ENCODE measurements at regions not wholly inside any gene's neighbourhood (a gene's known extent, or its start where the extent isn't known, plus 50 kb on each side); places are given as distances from the start of the nearest gene placed in this dataset.
"Not testable (repeated sequence)": the region's sequence is repeated elsewhere in the genome, so short reads cannot be mapped to it uniquely, and the experiment has no call there.

DNA sequence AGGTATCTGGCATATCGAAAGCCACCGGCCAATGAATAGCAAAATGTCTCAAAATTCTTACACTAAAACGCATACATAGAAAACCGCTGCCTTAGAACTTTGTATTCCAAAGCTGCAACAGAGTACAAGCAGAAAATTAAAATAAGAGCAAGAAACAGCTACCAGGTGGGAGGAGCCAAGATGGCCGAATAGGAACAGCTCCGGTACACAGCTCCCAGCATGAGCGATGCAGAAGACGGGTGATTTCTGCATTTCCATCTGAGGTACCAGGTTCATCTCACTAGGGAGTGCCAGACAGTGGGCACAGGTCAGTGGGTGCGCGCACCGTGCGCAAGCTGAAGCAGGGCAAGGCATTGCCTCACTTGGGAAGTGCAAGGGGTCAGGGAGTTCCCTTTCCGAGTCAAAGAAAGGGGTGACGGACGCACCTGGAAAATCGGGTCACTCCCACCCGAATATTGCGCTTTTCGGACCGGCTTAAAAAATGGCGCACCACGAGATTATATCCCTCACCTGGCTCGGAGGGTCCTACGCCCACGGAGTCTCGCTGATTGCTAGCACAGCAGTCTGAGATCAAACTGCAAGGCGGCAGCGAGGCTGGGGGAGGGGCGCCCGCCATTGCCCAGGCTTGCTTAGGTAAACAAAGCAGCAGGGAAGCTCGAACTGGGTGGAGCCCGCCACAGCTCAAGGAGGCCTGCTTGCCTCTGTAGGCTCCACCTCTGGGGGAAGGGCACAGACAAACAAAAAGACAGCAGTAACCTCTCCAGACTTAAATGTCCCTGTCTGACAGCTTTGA lies 367.2 kb upstream of the ATP11B start:
- not testable (repeated sequence) for DNase-seq (ENCODE audit: low read depth in 4 of 4, low spot score in 3 of 4)

DNA sequence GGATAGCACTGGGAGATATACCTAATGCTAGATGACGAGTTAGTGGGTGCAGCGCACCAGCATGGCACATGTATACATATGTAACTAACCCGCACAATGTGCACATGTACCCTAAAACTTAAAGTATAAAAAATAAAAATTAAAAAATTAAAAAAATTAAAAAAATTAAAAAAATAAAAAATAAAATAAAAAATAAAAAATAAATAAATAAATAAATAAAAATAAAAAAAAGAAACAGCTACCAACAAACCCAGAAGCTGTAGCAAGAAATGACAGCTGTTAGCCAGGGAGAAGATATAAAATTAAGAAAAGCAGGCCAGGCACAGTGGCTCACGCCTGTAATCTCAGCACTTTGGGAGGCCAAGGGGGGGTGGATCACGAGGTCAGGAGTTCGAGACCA lies 361.3 kb upstream of the ATP11B start:
- DNase-seq (ENCODE audit: low read depth in 4 of 4, low spot score in 3 of 4): not testable (repeated sequence)

DNA sequence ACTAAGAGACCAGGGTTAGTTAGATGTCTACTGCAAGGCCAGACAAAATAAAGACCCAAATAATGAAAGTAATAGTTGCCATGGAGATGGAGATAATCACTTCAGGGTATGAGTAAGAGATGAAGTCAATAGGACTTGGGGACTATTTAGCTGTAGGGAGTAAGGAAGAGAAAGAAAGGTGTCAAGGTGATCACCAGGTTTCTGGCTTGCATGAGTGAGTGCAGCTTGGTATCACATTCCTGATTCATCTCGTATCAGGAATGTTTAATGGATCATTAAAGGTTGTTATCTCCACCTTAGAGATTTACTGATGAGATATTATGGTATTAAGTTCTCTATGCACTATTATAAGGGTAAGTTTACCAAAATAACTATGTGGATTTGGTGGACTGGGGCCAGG lies 357.4 kb upstream of the ATP11B start:
- DNase-seq (ENCODE audit: low read depth in 4 of 4, low spot score in 3 of 4): no peak

DNA sequence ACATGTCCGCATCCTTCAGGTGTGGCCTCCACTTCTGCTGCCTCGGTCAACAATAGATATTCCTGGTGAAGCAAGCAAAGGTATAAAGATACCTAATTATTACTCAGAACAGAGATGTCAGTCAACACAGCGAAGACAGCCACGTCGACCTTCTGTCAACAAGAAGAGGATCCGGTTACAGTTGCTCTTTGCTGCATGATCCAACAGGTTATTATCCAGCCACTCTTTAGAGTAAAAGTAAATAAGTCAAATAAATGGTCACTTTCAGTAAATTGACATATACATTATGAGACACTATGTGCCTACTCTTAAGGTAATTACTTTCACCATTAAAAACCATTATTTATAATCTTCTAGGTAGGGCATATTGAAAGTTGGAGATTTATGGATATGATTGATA lies 356.8 kb upstream of the ATP11B start:
- no peak for DNase-seq (ENCODE audit: low read depth in 4 of 4, low spot score in 3 of 4)

DNA sequence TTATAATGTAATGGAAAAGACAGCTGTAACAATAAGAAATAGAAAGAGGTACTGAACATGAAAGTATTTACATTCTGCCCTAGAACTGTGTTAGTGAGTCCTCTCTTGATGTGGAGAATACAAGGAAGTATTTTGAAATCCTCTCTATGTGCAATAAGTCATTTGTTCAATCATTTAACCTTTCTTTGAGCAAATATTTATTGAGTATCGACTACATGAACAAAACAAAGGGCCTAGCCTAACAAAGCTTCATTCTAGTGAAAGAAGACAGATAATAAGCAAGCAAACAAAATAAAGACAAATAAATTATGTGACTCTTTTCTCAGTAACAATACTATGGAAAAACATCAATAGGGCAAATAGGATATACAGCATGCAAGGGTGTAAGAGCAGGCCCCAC lies 354.9 kb upstream of the ATP11B start:
- DNase-seq (ENCODE audit: low read depth in 4 of 4, low spot score in 3 of 4): no peak

DNA sequence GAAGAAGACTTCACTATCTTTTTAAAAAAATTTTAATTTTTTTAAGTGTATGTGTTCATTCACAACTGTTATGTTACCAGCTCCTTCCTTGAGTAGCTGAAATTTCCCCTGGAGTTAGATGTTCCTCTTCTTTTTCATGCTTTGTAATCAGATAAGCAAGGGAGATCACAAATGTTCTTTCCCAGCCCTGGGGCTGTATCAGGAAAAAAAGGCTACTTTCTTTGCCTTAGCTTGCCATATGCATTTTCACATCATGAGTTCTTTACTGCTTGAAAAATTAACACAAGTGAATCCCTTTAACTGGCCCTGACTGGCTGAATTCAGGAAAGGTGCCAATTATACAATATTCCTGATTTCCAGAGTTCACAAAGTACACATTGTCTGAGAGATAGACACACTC lies 353.2 kb upstream of the ATP11B start:
- no peak for DNase-seq (ENCODE audit: low read depth in 4 of 4, low spot score in 3 of 4)

DNA sequence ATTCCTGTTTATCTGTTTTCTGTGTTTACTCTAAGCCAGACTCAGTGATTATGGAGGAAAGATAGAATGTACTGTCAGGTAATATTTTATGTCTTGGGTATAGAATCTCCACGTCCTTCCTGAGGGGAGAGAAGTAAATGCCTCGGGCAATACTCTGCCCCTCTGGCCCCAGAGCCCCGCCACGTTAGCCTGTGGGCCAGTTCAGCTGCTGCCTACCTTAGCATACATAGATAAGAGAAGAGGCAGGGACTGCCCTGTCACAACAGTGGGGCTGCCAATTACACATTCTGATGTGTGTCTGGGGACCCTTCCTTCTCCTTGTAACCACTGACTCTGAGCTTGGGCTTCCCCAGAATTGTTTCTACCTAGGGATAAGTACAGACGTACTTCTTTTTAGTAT lies 347.7 kb upstream of the ATP11B start:
- no peak for DNase-seq (ENCODE audit: low read depth in 4 of 4, low spot score in 3 of 4)

DNA sequence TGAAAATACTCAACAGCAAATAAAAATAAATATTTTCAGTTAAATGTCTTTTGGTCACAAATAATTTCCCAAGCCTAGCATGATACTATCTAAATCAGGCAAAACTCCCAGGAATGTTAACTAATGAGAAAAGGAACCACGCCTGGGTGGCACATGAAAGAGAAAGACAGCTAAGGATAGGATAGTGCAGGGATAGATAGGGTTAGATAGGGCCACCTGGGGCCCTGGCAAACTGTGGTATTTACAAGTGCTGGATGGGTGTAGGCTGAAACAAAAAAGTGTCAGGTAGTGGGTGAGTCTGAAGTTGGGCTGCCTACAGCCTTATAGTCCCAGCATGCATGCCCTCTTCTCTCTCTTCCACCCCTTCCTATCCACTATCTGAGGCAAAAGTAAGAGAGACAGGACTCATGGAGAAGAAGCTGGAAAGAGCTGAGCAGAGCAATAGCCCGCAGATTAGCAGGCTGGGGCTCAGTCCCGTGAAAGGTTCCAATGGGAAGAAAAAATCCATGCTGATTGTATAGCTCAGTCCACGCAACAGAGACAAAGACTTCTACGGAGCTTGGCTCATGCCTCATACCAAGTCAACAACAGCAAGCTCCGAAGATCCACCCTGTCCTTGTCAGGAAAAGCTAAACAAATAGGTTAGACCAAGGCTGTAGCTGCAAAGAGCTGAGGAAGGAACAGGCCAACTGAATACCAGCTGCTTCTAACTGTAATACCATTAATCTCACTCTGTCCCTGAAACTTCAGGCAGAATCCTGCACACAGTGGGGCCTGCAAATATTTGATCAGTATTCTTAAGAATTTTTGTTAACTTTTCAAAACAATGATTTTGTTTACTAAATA lies 342.1 kb upstream of the ATP11B start:
- no peak for DNase-seq (ENCODE audit: low read depth in 4 of 4, low spot score in 3 of 4)

DNA sequence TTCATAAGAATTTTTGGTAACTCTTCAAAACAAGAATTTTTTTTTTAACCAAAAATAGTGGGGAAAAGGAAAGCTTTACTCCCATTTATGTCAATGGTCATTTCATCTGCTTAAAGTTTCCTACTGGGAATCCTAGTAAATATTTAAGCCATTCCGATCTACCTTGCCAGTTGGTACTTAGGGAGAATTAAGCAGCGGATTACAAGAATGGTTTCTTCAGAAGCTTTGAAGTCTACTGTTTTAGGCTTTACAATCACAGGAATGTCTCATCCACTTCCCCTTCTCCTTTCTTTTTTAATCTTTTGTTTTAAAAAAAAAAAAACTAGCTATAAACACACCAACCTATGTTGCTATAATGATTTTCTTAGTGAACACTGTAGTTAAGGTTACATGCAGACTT lies 341.4 kb upstream of the ATP11B start:
- DNase-seq (ENCODE audit: low read depth in 4 of 4, low spot score in 3 of 4): no peak

DNA sequence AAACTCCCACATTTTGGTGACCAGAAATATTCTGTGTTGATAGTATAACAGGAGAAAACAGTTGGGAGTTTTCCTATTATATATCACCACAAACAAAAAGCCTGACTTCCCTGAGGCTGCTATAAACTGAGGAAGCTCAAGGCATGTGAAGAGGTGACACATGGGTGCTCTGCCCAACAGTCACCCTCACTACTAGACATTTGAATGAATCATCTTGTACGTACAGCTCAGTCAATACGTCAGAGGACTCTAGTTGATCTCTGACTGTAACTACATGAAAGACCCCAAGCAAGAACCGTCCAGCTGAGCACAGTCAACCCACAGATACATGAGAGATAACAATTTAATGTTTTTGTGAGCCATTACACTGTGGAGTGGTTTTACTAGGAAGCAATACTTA lies 338.3 kb upstream of the ATP11B start:
- no peak for DNase-seq (ENCODE audit: low read depth in 4 of 4, low spot score in 3 of 4)

DNA sequence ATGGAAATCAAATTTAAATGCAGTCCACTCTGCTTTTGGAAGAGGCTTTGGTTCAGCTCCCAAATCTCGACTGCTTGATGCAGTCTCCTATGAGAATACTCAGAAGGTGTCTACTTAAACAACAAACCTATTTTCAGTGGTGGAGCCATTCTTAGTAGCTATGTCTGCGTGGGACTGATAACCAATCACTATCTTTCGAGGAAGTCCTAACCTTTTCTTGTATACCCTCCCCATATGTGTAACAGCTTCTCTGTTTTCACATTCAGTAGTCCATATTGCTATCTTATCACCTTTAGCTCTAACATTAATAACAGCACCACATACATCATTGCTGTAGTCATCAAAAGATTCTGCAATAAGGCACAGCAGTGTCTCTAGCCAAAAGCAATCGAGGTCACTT lies 333.0 kb upstream of the ATP11B start:
- DNase-seq (ENCODE audit: low read depth in 4 of 4, low spot score in 3 of 4): no peak

DNA sequence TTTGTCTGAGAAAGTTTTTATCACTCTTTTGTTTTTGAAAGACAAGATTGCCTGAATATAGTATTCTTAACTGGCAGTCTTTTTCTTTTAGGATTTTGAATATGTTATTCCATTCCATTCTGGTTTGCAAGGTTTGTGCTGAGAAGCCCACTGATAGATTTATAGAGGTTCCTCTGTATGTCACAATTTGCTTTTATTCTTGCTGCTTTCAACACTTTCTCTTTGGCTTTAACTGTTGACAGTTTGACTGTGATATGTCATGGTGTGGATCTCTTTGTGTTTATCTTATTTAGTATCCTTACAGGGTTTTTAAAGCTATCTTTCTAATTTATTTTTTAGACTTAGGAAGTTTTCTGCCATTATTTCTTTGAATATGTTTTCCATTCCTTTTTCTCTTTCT lies 331.2 kb upstream of the ATP11B start:
- no peak for DNase-seq (ENCODE audit: low read depth in 4 of 4, low spot score in 3 of 4)

DNA sequence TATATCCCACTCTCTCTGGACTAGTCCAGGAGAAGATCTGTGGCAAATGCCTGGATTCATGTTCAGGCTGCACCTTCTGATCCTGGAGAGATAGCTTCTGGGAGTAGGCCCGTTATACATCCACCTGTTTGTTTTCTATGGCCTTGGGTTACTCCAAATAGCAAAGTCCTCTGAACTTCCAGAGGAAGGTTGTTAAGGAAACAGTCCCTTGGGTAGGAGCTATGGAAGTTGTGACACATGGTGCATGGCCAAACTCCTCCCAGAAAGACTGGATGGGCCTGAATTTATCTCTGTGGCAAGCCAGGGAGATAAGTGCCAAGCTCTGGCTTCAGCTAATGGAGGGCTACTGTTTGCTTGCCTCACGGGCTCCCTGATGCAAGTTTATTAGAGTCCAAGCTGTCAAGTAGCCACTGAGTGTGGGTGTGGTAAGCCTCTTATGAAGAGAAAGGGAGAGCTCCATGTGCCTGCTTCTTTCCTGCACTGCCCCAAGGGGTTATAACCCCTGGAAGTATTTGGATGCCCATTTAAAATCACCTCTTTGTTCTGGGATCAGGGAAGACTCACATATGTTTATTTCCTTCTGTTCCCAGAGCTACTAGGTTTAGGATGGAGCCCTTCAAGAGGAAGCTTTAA lies 328.7 kb upstream of the ATP11B start:
- DNase-seq (ENCODE audit: low read depth in 4 of 4, low spot score in 3 of 4): no peak

DNA sequence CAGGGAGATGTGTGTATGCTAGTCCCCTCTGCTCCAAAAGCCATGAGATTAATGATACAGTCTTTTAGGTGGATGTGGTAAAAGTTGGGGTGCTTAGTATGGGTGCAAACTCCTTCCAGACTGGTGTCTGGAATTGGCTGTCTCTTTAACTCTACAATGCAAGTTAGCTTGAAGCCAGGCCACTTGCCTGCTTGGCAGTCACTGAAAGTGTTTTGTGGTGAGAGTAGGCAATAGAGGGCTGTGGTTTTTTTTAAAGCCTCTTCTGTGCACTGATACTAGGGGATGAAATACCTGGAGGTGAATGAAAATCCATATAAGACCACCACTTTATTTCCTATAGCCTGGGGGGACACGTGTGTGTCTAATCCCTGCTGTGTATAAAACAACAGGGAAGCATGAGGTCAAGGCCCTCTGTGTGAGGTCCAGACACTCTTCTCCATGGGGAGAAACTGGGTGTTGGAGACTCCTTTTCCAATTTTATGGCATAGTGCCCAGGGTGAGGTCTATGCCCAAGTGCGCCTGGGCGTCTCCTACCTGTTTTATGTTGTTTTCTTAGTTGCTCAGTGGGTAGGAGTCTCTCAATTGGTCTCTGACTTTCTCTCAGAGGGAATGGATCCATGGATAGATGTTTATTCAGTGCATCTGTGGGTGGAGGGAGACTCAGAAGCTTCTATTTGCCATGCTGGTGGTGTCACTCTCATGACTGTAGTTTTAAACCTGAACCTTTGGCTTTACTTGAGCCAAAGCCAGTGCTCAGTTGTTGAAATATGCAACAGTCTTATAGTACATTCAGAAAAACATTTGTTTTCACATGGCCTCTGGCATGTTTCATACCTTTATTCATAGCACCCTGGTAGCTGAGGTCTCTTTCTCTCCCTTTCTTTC lies 327.8 kb upstream of the ATP11B start:
- no peak for DNase-seq (ENCODE audit: low read depth in 4 of 4, low spot score in 3 of 4)

DNA sequence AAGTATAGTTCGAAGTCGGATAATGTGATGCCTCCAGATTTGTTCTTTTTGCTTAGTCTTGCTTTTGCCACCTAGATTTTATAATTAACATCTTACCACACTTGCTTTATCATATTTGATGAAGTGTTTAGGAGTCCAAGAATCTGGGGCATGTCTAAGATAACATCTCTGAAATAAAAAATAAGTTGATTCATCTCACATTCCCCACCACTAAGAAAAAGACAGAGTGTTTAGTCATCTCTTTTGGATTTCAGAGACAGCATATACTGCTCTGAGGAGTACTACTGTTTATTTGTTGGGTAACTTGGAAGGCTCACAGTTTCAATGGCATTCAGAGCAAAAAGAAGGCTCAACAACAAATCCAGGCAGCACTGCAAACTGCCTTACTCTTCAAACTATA lies 324.2 kb upstream of the ATP11B start:
- no peak for DNase-seq (ENCODE audit: low read depth in 4 of 4, low spot score in 3 of 4)

DNA sequence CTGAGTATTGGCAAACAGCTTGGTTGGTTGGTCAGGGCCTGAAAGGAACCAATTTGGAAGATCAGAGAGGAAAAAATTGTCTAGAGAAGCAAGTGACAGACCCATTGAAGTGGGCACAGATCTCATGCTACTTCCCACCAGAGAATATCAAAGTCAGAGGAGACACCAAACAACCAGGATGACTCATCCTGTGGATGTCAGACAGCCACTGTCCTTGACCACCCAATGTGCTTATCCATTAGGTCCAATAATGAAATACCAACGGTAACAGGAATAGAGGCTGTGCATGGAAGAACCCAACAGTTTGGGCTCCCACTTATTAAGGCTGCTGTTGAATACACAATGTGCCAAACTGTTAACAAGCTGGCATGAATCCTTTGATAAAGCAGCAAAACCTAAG lies 323.1 kb upstream of the ATP11B start:
- no peak for DNase-seq (ENCODE audit: low read depth in 4 of 4, low spot score in 3 of 4)

DNA sequence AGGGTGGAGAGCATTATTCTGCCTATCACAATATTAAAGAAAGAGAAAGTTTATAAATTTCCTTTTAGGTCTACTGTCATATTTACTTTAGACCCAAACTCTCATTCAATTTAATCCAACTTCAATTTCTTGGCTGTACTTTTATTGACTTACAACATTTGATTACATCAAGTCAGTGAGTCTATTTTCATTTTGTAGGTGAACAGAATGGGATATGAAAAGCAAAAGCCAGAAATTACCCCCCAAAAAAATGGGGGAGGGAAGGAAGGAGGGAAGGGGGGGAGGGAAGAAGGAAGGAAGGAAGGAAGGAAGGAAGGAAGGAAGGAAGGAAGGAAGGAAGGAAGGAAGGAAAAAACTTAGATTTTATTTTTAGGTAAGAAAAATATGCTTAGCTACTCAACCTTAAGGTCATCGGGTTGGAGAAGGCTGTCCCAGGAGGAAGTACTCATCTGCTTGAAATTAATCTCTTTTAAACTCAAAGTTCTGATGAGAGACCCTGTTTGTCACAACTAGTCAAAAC lies 320.1 kb upstream of the ATP11B start:
- no peak for DNase-seq (ENCODE audit: low read depth in 4 of 4, low spot score in 3 of 4)

DNA sequence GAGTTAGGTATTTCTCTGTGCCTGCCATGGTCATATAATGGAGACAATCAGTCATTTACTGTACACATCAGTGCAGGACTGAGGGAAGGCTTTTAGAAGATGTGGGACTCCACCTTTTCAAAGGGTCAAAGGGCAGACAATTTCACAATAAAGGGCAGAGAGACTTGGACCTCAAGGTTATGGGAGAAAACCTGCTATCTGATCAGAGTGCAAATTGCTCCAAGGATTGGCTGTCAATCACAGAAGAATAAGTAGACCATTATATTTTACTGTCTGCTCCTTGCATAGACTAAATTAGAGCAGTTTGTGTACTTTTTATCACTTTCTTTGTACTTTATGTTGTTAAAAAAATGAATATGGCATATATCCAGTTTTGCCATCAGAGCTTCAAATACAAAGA lies 314.9 kb upstream of the ATP11B start:
- DNase-seq (ENCODE audit: low read depth in 4 of 4, low spot score in 3 of 4): no peak

DNA sequence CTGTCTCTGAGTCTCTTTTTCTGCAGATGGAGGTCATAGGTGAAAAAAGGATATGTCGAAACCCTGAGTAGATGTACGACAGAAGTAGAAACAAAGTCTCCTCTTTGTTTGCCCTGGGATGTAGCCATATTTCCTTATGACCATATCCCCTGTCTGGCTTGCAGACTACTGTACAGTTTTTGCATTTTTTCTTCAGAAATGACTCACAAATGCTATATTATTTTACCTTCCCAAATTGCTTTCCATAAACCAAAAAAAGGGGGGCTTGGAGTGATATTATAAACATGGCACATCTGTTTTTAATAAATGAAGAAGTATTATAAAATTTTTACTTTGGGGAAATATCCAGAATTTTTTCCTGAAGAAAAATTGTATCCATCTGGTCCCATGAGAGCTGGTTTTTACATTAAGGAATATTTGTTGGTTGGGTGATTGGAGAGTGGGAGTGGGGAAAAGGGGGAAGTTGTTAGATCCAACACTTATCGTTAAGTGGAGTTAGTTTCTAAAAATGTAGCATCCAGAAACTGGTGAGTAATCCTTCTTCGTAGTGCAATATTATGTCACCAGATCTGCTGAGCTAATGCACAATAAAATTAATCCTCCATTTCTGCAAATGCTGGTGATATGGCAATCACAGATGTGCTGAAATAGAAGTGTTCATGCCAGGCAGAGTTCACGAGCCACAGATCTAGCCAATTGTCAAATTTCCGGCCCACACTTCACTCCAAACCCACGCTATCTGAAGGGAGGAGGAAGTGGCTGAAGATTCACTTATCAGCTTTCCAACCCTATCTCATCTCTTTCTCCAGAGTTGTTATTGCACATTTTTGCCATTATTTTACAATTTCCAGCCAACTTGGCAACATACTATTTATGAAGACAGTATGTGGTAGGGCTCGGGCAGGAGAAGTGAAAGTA lies 313.6 kb upstream of the ATP11B start:
- no peak for DNase-seq (ENCODE audit: low read depth in 4 of 4, low spot score in 3 of 4)

Measured in left renal pelvis (tissue), 4 donors.